GM23248 (cell line): ENCODE measurements at regions not wholly inside any gene's neighbourhood (a gene's known extent, or its start where the extent isn't known, plus 50 kb on each side); places are given as distances from the start of the nearest gene placed in this dataset.

Experiments
- DNase-seq: peaks from one replicate; pipeline ENCODE4 v3.0.0-alpha.2; 2015
- H2AFZ ChIP-seq: fragments of 200-600 bp; sonication (generic); 2 replicates; pipeline ENCODE4 v1.6.1; 2016; ENCODE audit warnings: antibody characterized with exemption
- H3F3A ChIP-seq: fragments of 200-600 bp; sonication (generic); 2 replicates; pipeline ENCODE4 v1.6.1; 2016; ENCODE audit warnings: mild to moderate bottlenecking, antibody characterized with exemption, mixed run types; ENCODE audit not compliant: insufficient read depth
- H3K27ac ChIP-seq: fragments of 200-600 bp; sonication (generic); 2 replicates; pipeline ENCODE4 v1.5.1; 2016; ENCODE audit warnings: mild to moderate bottlenecking
- H3K27me3 ChIP-seq: fragments of 200-600 bp; sonication (generic); replicated peaks from 2 replicates; pipeline ENCODE4 v1.6.1; 2016; ENCODE audit warnings: mild to moderate bottlenecking; ENCODE audit not compliant: insufficient read depth
- H3K36me3 ChIP-seq: fragments of 200-600 bp; sonication (generic); 2 replicates; pipeline ENCODE4 v1.6.1; 2016; ENCODE audit warnings: low read depth, mild to moderate bottlenecking
- H3K4me1 ChIP-seq: fragments of 200-600 bp; sonication (generic); 2 replicates; pipeline ENCODE4 v1.6.1; 2016; ENCODE audit warnings: mild to moderate bottlenecking; ENCODE audit not compliant: insufficient read depth
- H3K4me2 ChIP-seq: fragments of 200-600 bp; sonication (generic); one replicate; pipeline ENCODE4 v1.6.1; 2016; ENCODE audit warnings: mild to moderate bottlenecking; ENCODE audit not compliant: unreplicated experiment
- H3K4me3 ChIP-seq: fragments of 200-600 bp; sonication (generic); 2 replicates; pipeline ENCODE4 v1.5.1; 2016; ENCODE audit warnings: mild to moderate bottlenecking
- H3K79me2 ChIP-seq: fragments of 200-600 bp; sonication (generic); 2 replicates; pipeline ENCODE4 v1.6.1; 2016; ENCODE audit warnings: mild to moderate bottlenecking; ENCODE audit not compliant: insufficient read depth
- H3K9ac ChIP-seq: fragments of 200-600 bp; sonication (generic); 2 replicates; pipeline ENCODE4 v1.6.1; 2016; ENCODE audit warnings: mild to moderate bottlenecking
- H3K9me2 ChIP-seq: fragments of 200-600 bp; sonication (generic); 2 replicates; pipeline ENCODE4 v1.6.1; 2016; ENCODE audit warnings: mixed run types, mild to moderate bottlenecking, moderate library complexity; ENCODE audit not compliant: insufficient read depth
- H3K9me3 ChIP-seq: fragments of 200-600 bp; sonication (generic); one replicate; pipeline ENCODE4 v1.6.1; 2017; ENCODE audit warnings: low read depth
- H4K20me1 ChIP-seq: fragments of 200-600 bp; sonication (generic); 2 replicates; pipeline ENCODE4 v1.6.0; 2016; ENCODE audit not compliant: insufficient read depth
- EZH2 ChIP-seq: fragments of 200-600 bp; sonication (generic); IDR thresholded peaks from 2 replicates; pipeline ENCODE4 v1.6.1; 2018; ENCODE audit warnings: antibody characterized with exemption, mild to moderate bottlenecking; ENCODE audit not compliant: insufficient read depth, poor library complexity, severe bottlenecking
- EZH2phosphoT487 ChIP-seq: fragments of 200-600 bp; sonication (generic); IDR thresholded peaks from 2 replicates; pipeline ENCODE4 v1.6.1; 2018; ENCODE audit warnings: antibody characterized with exemption, moderate library complexity, mild to moderate bottlenecking, low read depth; ENCODE audit not compliant: insufficient read depth
- WGBS, 2 experiments: methylation state at CpG; one replicate each; pipeline ENCODE4 v1.1.6; 2015 to 2017; ENCODE audit warnings: low lambda C conversion rate in 2 of 2, low coverage in 1 of 2; ENCODE audit errors: missing lambda C conversion rate in 2 of 2; 5-methylcytosine and 5-hydroxymethylcytosine counted together
- in situ Hi-C: fragments of 300-500 bp; cut with MboI; formaldehyde crosslinking; loops from 2 replicates; pipeline ENCODE4 v1.15.0; 2020

DNA sequence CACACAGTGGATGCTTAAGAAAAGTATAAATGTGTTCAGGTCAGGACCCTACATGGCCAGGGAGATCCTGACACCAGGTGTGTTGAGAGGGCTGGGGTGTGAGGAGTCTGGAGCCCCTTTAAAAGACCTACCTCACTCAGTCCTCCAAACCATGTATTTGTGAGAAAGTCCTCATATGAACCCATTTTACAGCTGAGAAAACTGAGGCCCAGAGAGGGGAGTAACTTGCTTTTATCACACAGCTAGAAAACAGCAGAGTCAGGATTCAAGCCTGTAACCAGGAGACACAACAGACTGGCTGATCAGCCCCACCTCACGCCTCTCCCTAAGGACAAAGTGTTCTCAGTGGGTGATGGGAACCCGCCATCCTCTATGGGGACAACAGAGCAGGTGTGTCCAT, 706.7 kb downstream of the PTPRU start:
- 74 to 94% methylated on average over 2 of the region's 2 CpGs for WGBS, 2 experiments
- no peaks in the 10 kb centered on the region for H3K9me2 ChIP-seq

DNA sequence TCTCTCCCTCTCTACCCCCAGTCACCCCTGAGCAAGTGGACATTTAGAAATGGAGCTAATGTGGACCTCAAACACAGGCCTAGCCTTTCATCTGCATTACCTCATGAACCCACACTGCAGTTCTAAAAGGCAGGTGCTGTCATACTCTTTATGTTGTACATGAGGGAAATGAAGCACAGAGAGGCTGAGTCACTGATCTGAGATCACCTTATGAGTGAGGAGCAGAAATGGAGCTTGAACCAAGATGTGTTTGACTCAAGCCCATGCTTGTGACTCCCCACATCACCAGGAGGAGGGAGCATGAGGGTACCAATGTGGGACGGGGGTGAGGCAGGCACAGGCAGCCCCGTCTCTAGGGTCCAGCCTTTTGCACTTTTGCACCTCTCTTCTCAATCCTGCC, 702.8 kb downstream of the PTPRU start:
- Histone ChIP-seq H3K27ac (no peak overlapping the region), H3K36me3 (no peaks in the 10 kb centered on the region), H3K4me2 (no peak overlapping the region), H3K9me2 (no peaks in the 10 kb centered on the region), H4K20me1 (no peaks in the 10 kb centered on the region), H2AFZ (no peak overlapping the region), H3K4me3 (no peak overlapping the region), H3F3A (no peaks in the 10 kb centered on the region), H3K27me3 (no peaks in the 10 kb centered on the region), H3K9me3 (no peaks in the 10 kb centered on the region), H3K4me1 (no peaks in the 10 kb centered on the region), H3K9ac (no peak overlapping the region), H3K79me2 (no peaks in the 10 kb centered on the region)
- TF ChIP-seq EZH2phosphoT487 (no peak), EZH2 (no peak)
- in situ Hi-C loops, result no loop called here
- no peak for DNase-seq
- 21 to 76% methylated on average over 2 of the region's 2 CpGs for WGBS, 2 experiments

More for the DNA sequence above, 706.7 kb downstream of the PTPRU start:
- no peaks in the 10 kb centered on the region for H3K9me3 ChIP-seq
- TF ChIP-seq EZH2 (no peak), EZH2phosphoT487 (no peak)
- H3K9ac ChIP-seq, result no peak overlapping the region
- no peaks in the 10 kb centered on the region for H3F3A ChIP-seq
- no peak overlapping the region for H2AFZ ChIP-seq
- peaks cover 5% of the 10 kb centered on the region; the same call in 1 of the 2 replicates for H3K27me3 ChIP-seq
- in situ Hi-C loops, result no loop called here
- no peaks in the 10 kb centered on the region for H3K4me1 ChIP-seq
- no peak for DNase-seq
- no peak overlapping the region for H3K4me2 ChIP-seq
- no peak overlapping the region for H3K4me3 ChIP-seq
- H3K36me3 ChIP-seq, result no peaks in the 10 kb centered on the region
- H4K20me1 ChIP-seq, result no peaks in the 10 kb centered on the region
- no peak overlapping the region for H3K27ac ChIP-seq
- H3K79me2 ChIP-seq, result no peaks in the 10 kb centered on the region

DNA sequence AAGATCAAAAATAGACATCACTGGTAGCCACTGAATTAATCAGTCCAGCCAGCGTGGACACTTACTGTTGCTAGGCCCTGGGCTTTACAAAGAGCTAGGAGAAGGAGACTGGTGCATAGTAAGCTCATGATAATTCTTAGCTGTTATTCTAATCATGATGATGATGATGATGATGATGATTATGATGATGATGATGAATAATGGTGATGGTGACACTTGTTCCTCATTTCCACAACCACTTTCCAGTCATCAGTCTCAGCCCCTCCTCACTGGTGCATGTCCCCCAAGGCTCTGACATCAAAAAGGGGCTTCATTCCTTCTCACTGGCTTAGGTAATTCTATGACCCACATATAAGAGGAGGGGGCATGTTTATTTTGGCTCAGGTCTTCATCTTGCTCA, 701.0 kb downstream of the PTPRU start:
- DNase-seq, result no peak
- no peak overlapping the region for H2AFZ ChIP-seq
- H3K4me2 ChIP-seq, result no peak overlapping the region
- H3K4me3 ChIP-seq, result no peak overlapping the region
- no peaks in the 10 kb centered on the region for H3F3A ChIP-seq
- H3K9me2 ChIP-seq, result no peaks in the 10 kb centered on the region
- TF ChIP-seq EZH2phosphoT487 (no peak), EZH2 (no peak)
- no peaks in the 10 kb centered on the region for H3K79me2 ChIP-seq
- H4K20me1 ChIP-seq, result no peaks in the 10 kb centered on the region
- no peaks in the 10 kb centered on the region for H3K27me3 ChIP-seq
- 29 to 37% methylated on average over 1 of the region's 1 CpG for WGBS, 2 experiments
- in situ Hi-C loops, result no loop called here
- no peaks in the 10 kb centered on the region for H3K4me1 ChIP-seq
- H3K9me3 ChIP-seq, result no peaks in the 10 kb centered on the region
- no peak overlapping the region for H3K27ac ChIP-seq
- no peaks in the 10 kb centered on the region for H3K36me3 ChIP-seq
- H3K9ac ChIP-seq, result no peak overlapping the region

DNA sequence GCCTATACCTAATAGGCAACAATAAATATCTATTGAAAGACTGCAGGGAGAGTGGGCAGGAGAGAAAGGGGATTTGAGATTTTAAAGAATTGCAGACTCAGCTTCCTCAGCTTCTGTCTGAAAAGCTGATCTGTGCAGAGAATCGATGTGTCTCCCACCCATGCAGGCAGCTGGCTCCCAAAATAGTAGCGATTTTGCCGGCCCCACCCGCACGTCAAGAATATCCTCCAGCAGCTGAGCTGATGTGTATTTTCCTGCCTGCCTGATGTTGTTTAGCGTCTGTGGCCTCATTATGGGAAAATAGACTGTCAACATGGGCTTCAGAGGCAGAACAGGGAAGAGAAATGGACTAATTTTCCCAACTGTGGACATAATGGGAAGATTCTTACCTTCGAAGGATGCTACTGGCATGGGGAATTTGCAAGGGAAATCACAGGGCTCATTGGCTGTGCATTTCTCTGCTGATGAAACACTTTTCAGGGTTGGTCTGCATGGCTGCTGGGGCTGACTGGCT, 699.8 kb downstream of the PTPRU start:
- H4K20me1 ChIP-seq, result no peaks in the 10 kb centered on the region
- no peaks in the 10 kb centered on the region for H3K9me3 ChIP-seq
- in situ Hi-C loops, result no loop called here
- H3K36me3 ChIP-seq, result no peaks in the 10 kb centered on the region
- 25 to 29% methylated on average over 7 of the region's 7 CpGs for WGBS, 2 experiments
- TF ChIP-seq EZH2phosphoT487 (no peak), EZH2 (no peak)
- DNase-seq, result no peak
- no peaks in the 10 kb centered on the region for H3K9me2 ChIP-seq
- no peaks in the 10 kb centered on the region for H3F3A ChIP-seq
- H3K27ac ChIP-seq, result no peak overlapping the region
- no peaks in the 10 kb centered on the region for H3K27me3 ChIP-seq
- no peak overlapping the region for H3K4me3 ChIP-seq
- H3K79me2 ChIP-seq, result no peaks in the 10 kb centered on the region
- H3K4me2 ChIP-seq, result no peak overlapping the region
- H3K4me1 ChIP-seq, result no peaks in the 10 kb centered on the region
- no peak overlapping the region for H2AFZ ChIP-seq
- H3K9ac ChIP-seq, result no peak overlapping the region

DNA sequence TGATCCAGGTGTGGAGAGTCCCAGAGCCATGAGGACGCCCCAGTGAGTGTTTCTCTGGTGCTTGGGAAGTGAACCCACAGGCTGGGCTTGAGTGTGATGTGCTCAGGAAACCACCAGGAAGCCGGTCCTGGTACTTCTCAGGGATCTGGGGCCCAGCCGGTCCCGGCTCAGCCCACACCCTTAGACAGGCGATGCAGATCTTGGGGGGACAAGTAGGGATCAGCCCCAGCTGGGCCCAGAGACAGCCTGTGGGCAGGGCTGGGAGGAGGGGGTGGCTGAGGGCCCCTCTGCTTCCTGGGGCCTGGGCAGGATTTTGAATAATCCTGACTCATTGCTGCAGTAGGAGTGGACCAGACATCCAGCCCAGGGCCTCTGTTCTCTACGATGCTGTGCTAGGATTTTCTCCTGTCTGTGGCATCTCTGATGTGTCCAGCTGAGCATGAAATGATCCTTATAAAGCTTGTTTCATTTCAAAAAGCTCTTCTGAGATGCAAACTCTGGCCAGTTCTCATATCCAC, 698.0 kb downstream of the PTPRU start:
- no peaks in the 10 kb centered on the region for H3K27me3 ChIP-seq

More for the DNA sequence above, 698.0 kb downstream of the PTPRU start:
- Histone ChIP-seq H3K4me2 (no peak overlapping the region), H3K79me2 (no peaks in the 10 kb centered on the region), H3K4me1 (no peaks in the 10 kb centered on the region), H3K9me3 (no peaks in the 10 kb centered on the region), H2AFZ (no peak overlapping the region), H3K9me2 (no peaks in the 10 kb centered on the region), H3K27ac (no peak overlapping the region), H3K9ac (no peak overlapping the region), H3K4me3 (no peak overlapping the region), H3F3A (no peaks in the 10 kb centered on the region), H3K36me3 (no peaks in the 10 kb centered on the region), H4K20me1 (no peaks in the 10 kb centered on the region)
- DNase-seq, result no peak
- in situ Hi-C loops, result no loop called here
- TF ChIP-seq EZH2, result no peak
- TF ChIP-seq EZH2phosphoT487, result no peak
- WGBS, 2 experiments, result 58 to 63% methylated on average over 6 of the region's 6 CpGs
